SKM-1 treated with dmso at 0.1 percent for 144 hours (cell line): ENCODE measurements at regions not wholly inside any gene's neighbourhood (a gene's known extent, or its start where the extent isn't known, plus 50 kb on each side); places are given as distances from the start of the nearest gene placed in this dataset.

Source experiments
- DNase-seq: peaks from one replicate; lab custom pipeline; 2025; ENCODE audit not compliant: unreplicated experiment; lab: John Stamatoyannopoulos, UW

GRCh38 chr1:88111816-88112215, 572.3 kb upstream of the PKN2 start:
- DNase-seq: no peak

DNA sequence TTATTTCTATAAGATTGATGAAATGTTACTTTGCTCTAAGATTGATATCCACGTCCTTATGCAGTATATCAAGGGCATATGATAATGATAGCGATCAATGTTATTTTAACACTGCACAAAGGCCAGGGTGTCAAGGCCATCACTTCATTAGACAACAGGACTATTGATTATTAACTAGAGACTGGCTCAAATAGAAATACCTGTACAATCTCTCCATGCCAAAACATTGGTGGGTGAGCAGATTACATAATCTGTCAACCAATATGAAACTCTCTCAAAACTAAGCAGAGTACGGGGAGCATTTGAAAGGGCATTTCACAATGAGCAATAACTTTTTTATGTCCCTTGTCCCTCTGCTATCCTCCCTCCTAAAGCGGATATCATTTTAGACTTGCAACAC, 566.5 kb upstream of the PKN2 start:
- no peak for DNase-seq

DNA sequence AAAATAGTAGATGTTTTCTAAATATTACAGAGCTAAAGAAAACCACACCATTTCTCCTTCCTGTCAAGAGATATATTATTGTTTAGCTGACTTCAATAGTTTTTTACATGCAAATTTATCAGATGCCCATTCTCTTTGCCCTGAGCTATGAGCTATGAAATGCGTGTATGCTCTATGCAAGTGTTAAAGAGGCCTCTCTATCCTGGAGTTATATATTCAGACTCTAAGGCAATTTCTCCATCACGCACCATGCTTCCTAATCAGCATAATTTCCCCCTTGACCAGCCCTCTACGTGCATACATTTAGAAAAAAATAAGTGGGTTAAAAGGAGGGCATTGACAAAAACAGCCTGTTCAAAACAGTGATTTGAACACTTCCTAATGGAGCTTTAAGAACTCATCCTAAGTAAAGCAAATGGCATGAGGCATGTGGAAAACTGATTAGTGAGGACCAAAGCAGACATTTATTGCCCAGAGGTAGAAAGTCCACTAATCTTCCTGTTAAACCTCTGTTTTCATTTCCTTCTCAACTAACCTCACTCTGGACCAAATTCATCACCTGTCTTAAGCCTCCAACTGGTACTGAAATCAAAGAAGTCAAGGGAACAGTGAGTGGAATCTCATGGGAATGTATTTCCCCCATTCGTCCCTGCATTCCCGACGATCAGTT, 565.8 kb upstream of the PKN2 start:
- DNase-seq: no peak

DNA sequence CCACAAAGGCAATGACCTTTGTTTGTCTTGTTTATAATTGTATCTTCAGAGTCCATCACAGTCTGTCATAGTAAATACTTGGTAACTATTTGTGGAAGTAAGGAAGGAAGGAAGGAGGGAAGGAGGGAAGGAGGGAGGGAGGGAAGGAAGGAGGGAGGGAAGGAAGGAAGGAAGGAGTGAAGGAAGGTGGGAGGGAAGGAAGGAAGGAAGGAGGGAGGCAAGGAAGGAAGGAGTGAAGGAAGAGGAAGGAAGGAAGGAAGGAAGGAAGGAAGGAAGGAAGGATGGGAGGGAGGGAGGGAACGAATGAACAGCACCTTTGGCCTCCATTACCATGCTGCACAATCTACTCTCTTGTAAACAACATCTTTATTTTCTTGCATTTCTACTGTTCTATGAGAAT, 559.5 kb upstream of the PKN2 start:
- DNase-seq: no peak

GRCh38 chr1:88126467-88126866, 557.6 kb upstream of the PKN2 start:
- DNase-seq: no peak

DNA sequence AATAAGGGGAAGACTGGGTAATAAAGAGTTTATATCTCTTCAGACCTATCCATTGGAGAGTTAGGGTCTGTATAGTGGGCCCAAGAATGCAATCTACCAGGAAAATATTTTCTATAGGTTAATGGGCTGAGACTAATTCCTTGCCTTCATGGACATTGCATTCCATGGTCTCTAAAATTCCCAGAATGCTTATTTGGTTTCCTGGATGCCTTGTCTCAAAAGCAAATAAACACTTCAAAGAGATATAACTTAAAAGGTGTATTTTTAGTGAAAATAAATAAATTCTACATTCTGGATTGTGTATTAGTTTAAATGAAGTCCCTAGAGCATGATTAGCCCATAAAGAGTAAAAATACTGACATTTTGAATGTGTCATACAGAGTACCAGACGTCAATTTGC, 550.1 kb upstream of the PKN2 start:
- no peak for DNase-seq

- no peak for DNase-seq
These were observed 548.8 kb upstream of the PKN2 start for GRCh38 chr1:88134983-88135921.

DNA sequence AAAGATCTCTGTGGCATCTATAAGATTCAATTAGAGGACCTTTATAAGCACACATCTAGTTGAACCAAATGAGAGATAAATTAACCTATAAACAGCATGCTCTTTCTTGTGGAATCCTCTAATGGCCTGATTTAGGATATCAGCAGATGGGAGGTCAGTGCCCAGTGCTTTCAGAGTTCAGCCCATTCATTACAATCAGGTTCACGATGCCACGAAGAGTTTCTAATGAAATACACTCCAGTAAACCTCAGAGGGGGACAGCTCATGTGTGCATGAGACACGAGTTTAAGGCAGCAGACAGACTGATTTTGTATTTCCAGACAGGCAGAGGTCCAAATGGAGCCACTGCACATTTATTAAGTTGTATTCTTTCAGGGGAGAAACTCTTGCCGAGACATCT, 544.4 kb upstream of the PKN2 start:
- no peak for DNase-seq

- no peak for DNase-seq
These were observed 543.7 kb upstream of the PKN2 start for GRCh38 chr1:88140325-88140724.

DNA sequence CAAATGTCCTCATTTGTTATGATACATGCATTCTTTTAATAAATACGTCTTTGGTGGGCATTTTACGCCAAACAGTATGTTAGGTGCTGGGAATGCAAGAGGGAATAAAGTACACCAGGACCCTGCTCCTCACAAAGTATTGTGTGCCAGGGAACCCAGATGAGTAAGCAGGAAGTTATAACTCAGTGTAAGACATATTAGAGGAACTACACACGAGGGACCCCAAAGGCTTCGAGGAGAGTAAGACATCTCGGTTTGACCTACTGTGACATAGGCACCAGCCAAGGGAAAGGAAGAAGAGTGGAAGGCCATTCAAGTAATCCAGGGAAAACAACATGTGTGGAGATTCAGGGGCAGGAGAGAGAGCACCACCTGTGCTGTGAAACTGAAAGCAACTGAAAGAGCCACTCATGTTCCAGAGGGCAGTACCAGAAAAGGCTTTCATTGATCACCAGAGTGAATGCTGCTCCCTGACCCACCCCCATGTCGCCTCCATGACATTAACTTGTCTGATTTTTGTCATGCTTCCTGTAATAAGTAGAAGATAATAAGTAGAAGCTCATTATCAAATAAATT, 542.5 kb upstream of the PKN2 start:
- DNase-seq: no peak

- no peak for DNase-seq
These were observed 538.3 kb upstream of the PKN2 start for GRCh38 chr1:88145752-88146151.

- no peak for DNase-seq
These were observed 534.4 kb upstream of the PKN2 start for GRCh38 chr1:88149686-88150085.

DNA sequence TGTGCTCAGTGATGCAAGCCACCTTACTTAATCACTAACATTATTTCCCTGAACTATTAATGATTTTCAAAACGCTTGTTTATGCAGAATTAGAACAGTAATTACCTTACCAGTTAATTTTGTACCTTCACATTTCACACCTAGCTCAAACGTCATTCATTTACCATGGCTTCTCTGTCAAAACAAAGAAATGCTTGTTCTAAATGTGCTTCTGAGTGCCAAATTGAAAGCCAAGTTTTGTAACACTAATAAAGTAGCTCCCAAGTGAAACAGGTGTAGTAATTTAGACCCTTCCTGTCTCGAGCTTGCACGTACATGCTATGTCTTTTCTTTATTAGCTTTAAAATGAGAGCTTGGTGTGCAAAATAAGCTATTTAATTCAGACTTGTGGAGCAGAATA, 533.7 kb upstream of the PKN2 start:
- no peak for DNase-seq

- DNase-seq: no peak
These were observed 520.9 kb upstream of the PKN2 start for GRCh38 chr1:88163187-88163586.

DNA sequence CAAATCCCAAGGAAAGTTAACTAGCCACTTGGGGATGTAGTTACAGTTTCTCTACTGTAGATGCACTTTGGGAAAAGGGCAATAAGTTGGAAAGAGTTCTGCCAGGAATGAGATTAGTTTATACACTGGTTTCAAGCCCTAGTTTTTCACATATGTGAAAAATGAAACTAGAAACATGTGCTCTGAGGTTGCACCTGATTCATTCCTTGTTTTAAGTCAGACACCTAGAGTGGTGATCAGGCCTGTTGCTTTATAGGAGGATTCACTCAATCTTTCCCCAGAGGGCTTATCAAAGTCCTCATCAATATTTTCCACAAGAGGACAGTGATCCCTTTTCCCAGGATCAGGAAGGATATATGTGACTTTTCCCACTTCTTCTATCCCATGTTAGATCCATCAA, 515.9 kb upstream of the PKN2 start:
- DNase-seq: no peak

DNA sequence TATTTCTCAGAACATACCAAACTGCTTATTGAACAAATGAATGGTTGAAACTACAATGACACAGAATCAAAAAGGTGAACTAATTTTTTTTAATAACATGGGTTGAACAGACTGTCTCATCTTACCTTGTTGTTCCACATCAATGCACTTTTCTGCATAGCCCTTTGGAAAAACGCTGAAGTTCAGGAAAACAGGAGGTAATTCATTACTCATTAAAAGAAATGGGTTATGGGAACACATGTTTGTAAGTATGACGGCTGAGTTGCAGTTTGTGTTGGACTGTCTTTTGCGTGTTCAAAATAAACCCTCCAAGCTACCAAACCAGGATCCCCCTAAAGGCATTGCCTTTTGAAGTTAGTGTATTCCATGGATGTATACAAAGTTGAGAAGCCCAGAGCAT, 514.9 kb upstream of the PKN2 start:
- no peak for DNase-seq

DNA sequence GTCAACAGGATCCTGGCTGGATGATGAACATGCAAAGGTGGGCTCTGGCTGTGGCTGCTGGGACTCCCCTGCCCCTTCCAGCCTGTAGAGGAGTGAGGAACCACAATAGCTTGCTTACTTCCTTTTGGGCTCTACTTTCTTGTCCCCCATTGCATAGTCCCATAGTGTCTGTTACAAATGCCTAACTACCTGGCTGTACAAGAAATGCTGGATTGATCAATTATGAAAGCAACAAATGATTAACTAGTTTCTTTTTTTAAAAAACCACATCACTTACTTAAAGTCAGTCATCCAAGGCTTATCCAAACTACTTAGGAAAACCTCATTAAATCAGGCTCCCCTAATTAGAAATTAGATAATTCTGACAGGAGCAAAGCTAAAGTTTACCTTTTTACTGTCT, 514.1 kb upstream of the PKN2 start:
- no peak for DNase-seq

GRCh38 chr1:88175120-88175630, 508.9 kb upstream of the PKN2 start:
- DNase-seq: no peak

DNA sequence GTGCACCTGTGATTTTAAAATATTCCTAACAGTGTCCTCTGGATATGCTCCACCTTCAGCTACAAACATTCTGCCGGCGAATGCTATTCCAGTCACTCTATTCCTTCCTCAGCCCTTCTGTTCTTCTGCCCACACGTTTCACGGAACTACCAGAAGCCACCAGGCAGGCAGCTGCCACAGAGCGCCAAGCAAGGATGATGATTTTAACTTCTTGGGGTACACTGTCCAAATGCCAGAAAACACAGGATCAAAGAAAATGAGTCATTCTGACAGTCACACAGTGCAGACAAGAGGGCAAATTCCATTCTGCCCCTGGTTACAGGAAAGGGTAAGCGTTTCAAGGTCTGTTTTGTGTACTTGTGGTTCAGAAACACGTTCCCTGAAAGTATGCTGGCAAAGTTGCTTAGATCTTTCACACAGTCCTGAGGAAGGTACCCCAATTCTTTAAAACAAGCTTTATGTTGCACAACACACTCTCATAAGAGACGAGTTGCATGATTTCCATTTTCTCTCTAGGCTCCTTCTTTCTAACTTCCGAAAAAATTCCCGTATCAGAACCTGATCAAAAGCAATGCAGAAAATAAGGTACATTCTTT, 508.3 kb upstream of the PKN2 start:
- no peak for DNase-seq

- no peak for DNase-seq
These were observed 504.1 kb upstream of the PKN2 start for GRCh38 chr1:88179943-88180342.

- peak; percentile 80 for DNase-seq
These were observed 503.5 kb upstream of the PKN2 start for GRCh38 chr1:88180449-88181108.
